A549 (cell line): ENCODE measurements at regions not wholly inside any gene's neighbourhood (a gene's known extent, or its start where the extent isn't known, plus 50 kb on each side); places are given as distances from the start of the nearest gene placed in this dataset.
"Not testable (repeated sequence)": the region's sequence is repeated elsewhere in the genome, so short reads cannot be mapped to it uniquely, and the experiment has no call there.

Experiments
- ATAC-seq, 2 experiments: fragments of 200-7000 bp in 1 of 2; fragments of >200 bp in 1 of 2; cut with Nextera tagmentation in 1 of 2; cut with Tn5 transposase in 1 of 2; 3 replicates each; pipeline versions ENCODE4 v1.8.0 to v1.9.1; 2018 to 2020; ENCODE audit warnings: mild to moderate bottlenecking in 1 of 2, moderate library complexity in 1 of 2
- CTCF ChIA-PET: fragments of 300-600 bp; sonication (Branson Sonifier 250); formaldehyde crosslinking; extraction: SDS; loops from one replicate; lab custom pipeline; 2021; ENCODE audit warnings: antibody characterized with exemption, inconsistent platforms; lab: Yijun Ruan, JAX
- POLR2A ChIA-PET: fragments of 350-600 bp; formaldehyde crosslinking; extraction: SDS; loops from one replicate; lab custom pipeline; 2021; ENCODE audit warnings: antibody characterized with exemption, inconsistent platforms; lab: Yijun Ruan, JAX
- DNase-seq, 2 experiments: peaks; one replicate each; pipeline versions ENCODE4 v3.0.0 to v3.0.0-alpha.2; 2011 to 2016; ENCODE audit warnings: low read depth in 1 of 2, low spot score in 1 of 2
- FAIRE-seq: peaks from 2 replicates; lab custom pipeline; 2011; peaks lifted over from hg19 to GRCh38; lab: Jason Lieb, UNC
- H3K27ac ChIP-seq, 2 experiments: fragments of >200 bp; sonication (Bioruptor Twin); formaldehyde crosslinking; 3 replicates each; pipeline ENCODE4 v1.5.1; 2016 to 2017
- H3K4me1 ChIP-seq: fragments of >200 bp; sonication (Bioruptor Twin); formaldehyde crosslinking; 3 replicates; pipeline ENCODE4 v1.6.1; 2016
- H3K4me2 ChIP-seq: fragments of >200 bp; sonication (Bioruptor Twin); formaldehyde crosslinking; 3 replicates; pipeline ENCODE4 v1.6.1; 2016
- H3K4me3 ChIP-seq: fragments of >200 bp; sonication (Bioruptor Twin); formaldehyde crosslinking; 3 replicates; pipeline ENCODE4 v1.5.1; 2016
- H3K9me3 ChIP-seq: fragments of >200 bp; sonication (Bioruptor Twin); formaldehyde crosslinking; 3 replicates; pipeline ENCODE4 v1.6.1; 2016
- RAD21 ChIP-seq, 2 experiments: fragments of >200 bp in 1 of 2; sonication (Bioruptor Twin) in 1 of 2; formaldehyde crosslinking in 1 of 2; IDR thresholded peaks in 1 of 2; conservative IDR thresholded peaks in 1 of 2; 2 replicates in 1 of 2; 3 replicates in 1 of 2; pipeline ENCODE4 v1.6.1; 2012 to 2018; ENCODE audit warnings: inconsistent platforms in 1 of 2
- WGBS: methylation state at CpG from one replicate; pipeline ENCODE4 v1.1.6; 2017; ENCODE audit errors: missing lambda C conversion rate; 5-methylcytosine and 5-hydroxymethylcytosine counted together

DNA sequence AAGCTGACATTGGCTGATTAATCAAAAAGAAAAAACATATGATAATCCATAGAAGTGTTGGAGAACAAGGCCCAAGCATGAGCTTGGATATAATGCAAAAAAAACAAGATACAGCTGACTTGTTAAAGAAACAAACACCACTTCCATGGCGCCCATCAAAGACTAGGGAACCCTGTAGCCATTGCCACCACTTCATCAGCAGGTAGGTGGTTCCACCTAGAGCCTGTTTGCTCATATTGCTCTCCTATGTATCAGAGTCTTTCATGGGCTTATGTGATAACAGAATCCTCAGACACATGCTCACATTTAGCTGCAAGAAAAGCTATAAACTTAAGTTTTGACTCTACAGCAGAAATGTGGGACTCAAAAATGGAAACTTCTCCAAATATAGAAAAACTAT is 2179.9 kb downstream of the EPHA3 start:
- ATAC-seq (peak in 1 of 2 experiments; percentile 52; a peak in 2 of 6 replicates), DNase-seq (peak in 1 of 2 experiments; percentile 1)
- not testable (repeated sequence) for FAIRE-seq

DNA sequence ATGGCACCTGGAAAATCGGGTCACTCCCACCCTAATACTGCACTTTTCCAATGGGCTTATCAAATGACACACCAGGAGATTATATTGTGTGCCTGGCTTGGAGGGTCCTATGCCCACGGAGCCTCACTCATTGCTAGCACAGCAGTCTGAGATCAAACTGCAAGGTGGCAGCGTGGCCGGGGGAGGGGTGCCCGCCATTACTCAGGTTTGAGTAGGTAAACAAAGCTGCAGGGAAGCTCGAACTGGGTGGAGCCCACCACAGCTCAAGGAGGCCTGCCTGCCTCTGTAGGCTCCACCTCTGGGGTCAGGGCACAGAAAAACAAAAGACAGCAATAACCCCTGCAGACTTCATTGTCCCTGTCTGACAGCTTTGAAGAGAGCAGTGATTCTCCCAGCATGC is 2184.0 kb downstream of the EPHA3 start:
- H3K9me3 ChIP-seq, ATAC-seq, H3K4me2 ChIP-seq, FAIRE-seq, POLR2A ChIA-PET, H3K27ac ChIP-seq, H3K4me1 ChIP-seq, CTCF ChIA-PET, H3K4me3 ChIP-seq, DNase-seq: not testable (repeated sequence)
- WGBS = 19% methylated on average over 5 of the region's 6 CpGs

More for the DNA sequence above, 2179.9 kb downstream of the EPHA3 start:
- H3K4me2 ChIP-seq, H3K4me1 ChIP-seq, H3K4me3 ChIP-seq, POLR2A ChIA-PET, H3K9me3 ChIP-seq, CTCF ChIA-PET, H3K27ac ChIP-seq: not testable (repeated sequence)
- TF ChIP-seq RAD21 (conservative IDR thresholded peaks at IDR 0.05 in 1 of 2, IDR thresholded peaks at IDR 0.05 in 1 of 2) = peak in 1 of 2 experiments; percentile 30; a peak in 2 of 5 replicates
- 0% methylated on average over 1 of the region's 1 CpG for WGBS
